M059J (cell line): ENCODE measurements at regions not wholly inside any gene's neighbourhood (a gene's known extent, or its start where the extent isn't known, plus 50 kb on each side); places are given as distances from the start of the nearest gene placed in this dataset.
A peak's percentile ranks its signal among the peaks of the same experiment; 100 is the strongest.

Experiments
- DNase-seq: peaks from one replicate; pipeline ENCODE4 v3.0.0-alpha.2; 2012; ENCODE audit warnings: low read depth

- no peak for DNase-seq
These were observed 146.8 kb downstream of the MN1 start for GRCh38 chr22:27654546-27655445.

- DNase-seq = no peak
These were observed 145.9 kb downstream of the MN1 start for GRCh38 chr22:27655582-27656185.

- DNase-seq = no peak
These were observed 144.6 kb downstream of the MN1 start for GRCh38 chr22:27656970-27657369.

GRCh38 chr22:27660306-27660705, 141.2 kb downstream of the MN1 start:
- no peak for DNase-seq

GRCh38 chr22:27662359-27663301, 138.9 kb downstream of the MN1 start:
- DNase-seq = no peak

- peak; percentile 9 for DNase-seq
These were observed 137.7 kb downstream of the MN1 start for GRCh38 chr22:27663812-27664211.

- no peak for DNase-seq
These were observed 135.1 kb downstream of the MN1 start for GRCh38 chr22:27666272-27666997.

- peak; percentile 20 for DNase-seq
These were observed 134.3 kb downstream of the MN1 start for GRCh38 chr22:27667121-27667843.

GRCh38 chr22:27668828-27669797, 132.4 kb downstream of the MN1 start:
- peak; percentile 90 for DNase-seq

GRCh38 chr22:27669798-27670599, 131.6 kb downstream of the MN1 start:
- DNase-seq = peak; percentile 35

- DNase-seq = peak; percentile 64
These were observed 130.7 kb downstream of the MN1 start for GRCh38 chr22:27670701-27671412.

- DNase-seq = peak; percentile 20
These were observed 130.1 kb downstream of the MN1 start for GRCh38 chr22:27671413-27671935.

- DNase-seq = no peak
These were observed 128.7 kb downstream of the MN1 start for GRCh38 chr22:27672721-27673418.

- DNase-seq = no peak
These were observed 127.7 kb downstream of the MN1 start for GRCh38 chr22:27673839-27674238.

GRCh38 chr22:27674261-27674923, 127.2 kb downstream of the MN1 start:
- DNase-seq = no peak

GRCh38 chr22:27676545-27677213, 124.9 kb downstream of the MN1 start:
- no peak for DNase-seq
